ES-I3 (cell line): ENCODE measurements at regions not wholly inside any gene's neighbourhood (a gene's known extent, or its start where the extent isn't known, plus 50 kb on each side); places are given as distances from the start of the nearest gene placed in this dataset.

ENCODE experiments used
- H3K36me3 ChIP-seq: 2 replicates; pipeline ENCODE4 v1.6.1; 2013; ENCODE audit warnings: mild to moderate bottlenecking, low read length, control low read depth, moderate library complexity; ENCODE audit not compliant: insufficient read depth
- H3K4me1 ChIP-seq: 2 replicates; pipeline ENCODE4 v1.6.1; 2013; ENCODE audit warnings: mild to moderate bottlenecking, control low read depth, low read length; ENCODE audit not compliant: insufficient read depth
- H3K9ac ChIP-seq: 2 replicates; pipeline ENCODE4 v1.6.1; 2013; ENCODE audit warnings: low read depth, mild to moderate bottlenecking, low read length, moderate library complexity
- H3K9me3 ChIP-seq: 2 replicates; pipeline ENCODE4 v1.6.1; 2013; ENCODE audit warnings: mild to moderate bottlenecking, low read length, moderate library complexity; ENCODE audit not compliant: control insufficient read depth, insufficient read depth

DNA sequence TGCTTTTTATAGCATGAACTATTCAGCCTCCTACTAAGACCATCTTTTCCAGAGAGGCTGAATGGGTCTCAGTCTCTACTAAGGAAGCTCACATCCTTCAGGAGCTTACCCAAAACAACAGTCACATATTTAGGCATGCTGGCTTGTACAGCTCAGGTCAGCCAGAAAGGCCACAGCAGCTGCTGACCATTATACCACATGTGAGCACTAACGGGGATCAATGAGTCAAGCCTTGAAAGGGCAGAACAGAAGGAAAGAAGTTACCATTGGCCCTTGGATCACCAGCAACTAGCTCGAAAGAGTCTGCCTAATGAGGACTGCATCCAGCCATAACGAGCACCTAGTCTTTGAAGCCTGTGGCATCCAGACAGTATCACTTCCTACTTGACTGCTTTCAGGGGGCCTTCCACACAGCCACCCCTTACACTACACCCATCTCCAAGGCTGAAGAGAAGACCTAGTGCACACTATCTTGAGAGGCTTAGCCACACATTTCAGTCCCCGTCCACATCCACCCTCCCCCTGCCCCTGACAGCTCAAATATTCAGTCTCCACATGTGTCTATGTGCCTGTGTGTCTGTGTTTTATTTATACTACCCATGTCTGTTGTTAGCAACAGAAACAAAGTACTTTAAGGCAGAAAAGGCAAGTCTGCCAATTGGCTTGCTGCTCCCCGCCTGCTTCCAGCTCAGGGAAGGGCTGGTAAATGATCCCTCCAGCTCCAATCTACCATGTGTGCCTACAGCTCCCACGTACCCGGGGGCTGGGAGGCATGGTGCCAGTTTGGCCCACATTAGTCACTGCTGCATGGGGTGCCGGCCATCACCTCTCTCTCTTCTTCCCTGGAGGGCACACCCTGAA lies 95.5 kb downstream of the RPL27A start:
- Histone ChIP-seq H3K4me1 (no peaks in the 10 kb centered on the region), H3K9me3 (no peaks in the 10 kb centered on the region), H3K36me3 (no peaks in the 10 kb centered on the region; the same call in 1 of the 2 replicates), H3K9ac (no peak overlapping the region)

DNA sequence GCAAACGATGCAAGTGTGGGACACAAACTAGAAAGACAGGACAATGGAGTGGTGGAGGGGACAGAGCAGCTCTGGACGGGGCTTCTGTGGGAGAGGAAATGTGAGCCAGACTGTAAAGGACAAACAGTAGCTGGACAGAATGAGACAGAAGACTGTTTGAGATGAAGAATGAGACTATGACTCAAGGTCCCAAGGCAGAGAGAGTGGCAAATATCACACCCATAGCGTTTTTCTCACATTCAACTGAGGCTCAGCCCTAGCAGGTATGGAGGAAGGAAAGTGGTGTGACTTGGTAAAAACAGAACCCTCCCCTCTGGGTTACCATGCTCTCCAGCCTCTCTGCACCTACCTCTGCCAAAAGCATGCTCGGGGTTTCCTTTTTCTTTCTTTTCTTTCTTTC lies 96.5 kb downstream of the RPL27A start:
- Histone ChIP-seq H3K4me1 (no peaks in the 10 kb centered on the region), H3K9me3 (no peaks in the 10 kb centered on the region), H3K36me3 (no peaks in the 10 kb centered on the region; the same call in 1 of the 2 replicates), H3K9ac (no peak overlapping the region)

DNA sequence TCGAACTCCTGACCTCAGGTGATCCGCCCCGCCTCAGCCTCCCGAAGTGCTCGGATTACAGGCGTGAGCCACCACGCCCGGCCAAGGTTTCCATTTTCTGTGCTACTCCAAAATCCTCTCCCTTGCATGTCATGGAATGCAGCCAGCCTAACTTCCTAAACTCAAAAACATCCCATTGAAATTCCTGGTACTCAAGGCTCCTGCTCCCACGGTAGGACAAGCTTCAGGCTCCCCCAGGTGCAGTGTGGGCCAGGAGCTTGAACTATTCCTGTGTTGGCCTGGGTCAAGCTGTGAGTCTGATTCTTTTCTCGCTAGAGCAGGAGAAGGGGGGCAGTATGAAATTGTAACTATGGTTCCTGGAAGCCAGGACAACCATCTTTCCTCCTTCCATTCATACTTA lies 97.1 kb downstream of the RPL27A start:
- Histone ChIP-seq H3K9ac (no peak overlapping the region), H3K4me1 (no peaks in the 10 kb centered on the region)

DNA sequence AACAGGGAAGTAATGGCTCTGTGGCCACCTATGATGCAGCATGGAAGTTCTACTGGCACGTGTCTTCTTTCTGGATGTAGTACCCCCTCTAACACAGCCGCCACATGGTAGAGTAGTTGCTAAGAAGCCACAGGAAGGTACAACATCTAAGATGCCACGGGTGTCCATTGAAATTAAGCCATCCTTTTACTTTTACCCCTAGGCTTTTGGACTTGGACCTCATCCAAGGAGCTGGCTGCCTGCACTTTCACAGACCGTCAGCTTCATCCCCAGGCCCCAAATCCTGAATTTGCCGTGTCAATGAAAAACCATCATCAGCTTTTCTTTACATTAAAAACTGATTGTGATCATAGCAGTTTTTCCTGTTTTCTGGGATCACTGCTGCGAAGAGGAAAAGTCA lies 102.4 kb downstream of the RPL27A start:
- Histone ChIP-seq H3K4me1 (no peaks in the 10 kb centered on the region), H3K9ac (no peak overlapping the region)

More for the DNA sequence above, 97.1 kb downstream of the RPL27A start:
- no peaks in the 10 kb centered on the region; the same call in 1 of the 2 replicates for H3K36me3 ChIP-seq
- no peaks in the 10 kb centered on the region for H3K9me3 ChIP-seq

DNA sequence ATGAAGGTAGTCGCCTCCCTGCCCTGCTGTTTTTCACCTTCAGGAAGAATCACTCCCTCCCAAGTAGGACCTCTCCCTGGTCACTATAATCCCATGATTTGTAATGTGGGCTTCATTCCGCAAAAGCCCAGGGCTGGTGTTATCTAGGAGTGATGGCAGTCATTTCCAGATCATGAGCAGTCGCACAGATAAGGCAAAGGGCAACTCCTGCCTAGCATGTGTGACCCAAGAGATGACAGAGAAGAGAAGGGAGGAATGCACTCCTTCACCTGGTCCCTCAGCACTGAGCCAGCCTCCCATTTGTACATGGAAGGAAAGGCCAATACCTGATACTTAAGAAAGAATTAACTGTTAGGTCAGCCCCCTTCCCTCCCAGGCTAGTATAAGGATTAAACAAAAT lies 102.9 kb downstream of the RPL27A start:
- H3K9ac ChIP-seq, result no peak overlapping the region
- no peaks in the 10 kb centered on the region for H3K36me3 ChIP-seq
- H3K4me1 ChIP-seq, result no peaks in the 10 kb centered on the region
- no peaks in the 10 kb centered on the region for H3K9me3 ChIP-seq

More for the DNA sequence above, 102.4 kb downstream of the RPL27A start:
- H3K9me3 ChIP-seq, result no peaks in the 10 kb centered on the region
- H3K36me3 ChIP-seq, result no peaks in the 10 kb centered on the region

DNA sequence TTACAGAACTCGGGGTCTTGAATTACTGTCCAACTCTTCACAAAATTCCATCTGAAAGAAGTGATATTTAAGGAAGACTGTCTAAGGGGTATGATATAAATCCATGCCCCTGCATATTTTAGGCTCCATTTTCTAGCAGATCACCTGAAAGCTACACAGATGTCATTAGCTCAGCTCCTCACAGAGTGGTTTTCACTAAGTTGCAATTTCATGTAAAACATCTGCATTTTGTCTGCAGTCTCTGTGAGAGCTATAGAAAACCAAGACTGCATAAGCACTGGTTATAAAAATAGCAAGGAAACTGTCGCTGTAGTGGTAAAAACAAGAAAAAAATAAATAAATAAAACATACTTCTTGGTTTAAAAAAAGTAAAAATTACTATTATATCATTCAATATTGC lies 103.4 kb downstream of the RPL27A start:
- Histone ChIP-seq H3K9me3 (no peaks in the 10 kb centered on the region), H3K4me1 (no peaks in the 10 kb centered on the region), H3K9ac (no peak overlapping the region), H3K36me3 (no peaks in the 10 kb centered on the region)

DNA sequence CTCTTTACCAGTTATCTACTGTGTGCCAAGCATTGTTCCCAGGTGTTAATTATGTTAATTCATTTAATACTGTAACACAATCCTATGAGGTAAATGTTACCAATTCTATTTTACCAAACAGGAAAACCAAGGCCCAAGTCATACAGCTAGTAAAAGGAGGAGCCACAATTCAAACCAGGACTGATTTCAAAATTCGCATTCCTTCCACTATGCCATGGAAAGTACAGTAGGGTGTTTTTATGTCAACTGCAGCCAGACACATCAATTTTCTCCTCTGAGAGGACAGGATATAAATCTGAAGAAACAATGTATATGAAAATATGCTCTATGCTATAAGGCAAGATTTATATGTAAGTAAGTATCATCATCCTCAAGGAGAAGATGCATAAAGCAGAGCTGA lies 104.3 kb downstream of the RPL27A start:
- Histone ChIP-seq H3K4me1 (no peaks in the 10 kb centered on the region), H3K9ac (no peak overlapping the region), H3K36me3 (no peaks in the 10 kb centered on the region), H3K9me3 (no peaks in the 10 kb centered on the region)

DNA sequence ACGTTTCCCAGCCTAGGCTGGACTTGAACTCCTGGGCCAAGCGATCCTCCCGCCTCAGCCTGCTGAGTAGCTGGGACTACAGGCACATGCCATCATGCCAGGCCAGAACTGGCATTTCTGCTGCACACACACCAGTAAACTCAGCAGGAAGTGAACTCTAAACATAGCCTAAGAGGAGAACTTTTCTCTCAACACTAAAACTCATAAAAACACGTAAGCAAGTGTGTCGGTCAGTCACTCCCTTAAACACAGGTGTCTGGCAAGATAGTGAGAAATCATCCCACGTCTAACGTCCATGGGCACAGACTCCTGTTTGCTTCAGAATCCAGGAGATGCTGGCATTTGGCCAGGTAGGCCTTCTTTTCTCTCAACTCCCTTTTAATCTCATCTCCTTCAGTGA lies 104.8 kb downstream of the RPL27A start:
- Histone ChIP-seq H3K36me3 (no peaks in the 10 kb centered on the region), H3K9ac (no peak overlapping the region), H3K9me3 (no peaks in the 10 kb centered on the region), H3K4me1 (no peaks in the 10 kb centered on the region)

DNA sequence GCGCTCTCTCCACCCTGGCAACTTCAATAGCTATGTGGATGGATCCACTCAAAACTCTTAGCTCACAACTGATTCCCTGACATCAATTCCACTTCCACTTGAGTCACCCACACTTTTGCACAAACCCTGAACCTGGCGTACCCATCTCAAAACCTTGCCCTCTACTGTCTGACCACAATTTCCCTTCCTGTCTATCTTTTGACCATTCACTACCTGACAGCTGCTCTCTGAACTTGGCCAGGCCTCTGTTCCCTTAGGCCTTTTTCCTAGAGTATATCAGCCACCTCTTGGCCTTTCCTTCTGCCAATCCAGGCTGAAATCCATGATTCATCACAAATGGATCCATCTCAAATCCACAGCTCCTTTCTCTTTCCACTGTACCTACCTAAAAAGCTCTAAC lies 106.0 kb downstream of the RPL27A start:
- Histone ChIP-seq H3K9me3 (no peaks in the 10 kb centered on the region), H3K9ac (no peak overlapping the region), H3K36me3 (no peaks in the 10 kb centered on the region), H3K4me1 (no peaks in the 10 kb centered on the region)

DNA sequence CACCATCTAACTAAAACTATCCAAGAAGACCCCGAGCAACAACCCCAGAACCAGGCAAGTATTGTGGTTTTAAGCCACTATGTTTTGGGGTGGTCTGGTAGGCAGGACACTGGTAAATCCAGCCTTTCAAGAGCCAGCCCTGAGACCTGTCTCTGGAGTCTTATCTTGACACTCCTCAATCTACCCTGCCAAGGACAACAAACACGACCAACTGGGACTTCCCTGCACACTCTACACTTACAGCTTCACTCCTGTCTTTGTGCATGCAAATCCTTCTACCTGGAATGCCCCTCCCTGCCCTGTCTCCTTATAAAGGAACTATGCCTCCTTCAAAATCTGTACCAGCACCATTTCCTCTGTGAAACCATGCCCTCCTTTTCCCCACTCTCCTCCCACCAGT lies 107.3 kb downstream of the RPL27A start:
- no peak overlapping the region for H3K9ac ChIP-seq
- H3K36me3 ChIP-seq, result no peaks in the 10 kb centered on the region
- H3K9me3 ChIP-seq, result no peaks in the 10 kb centered on the region
- 0 out of 2 replicates have a peak, but pooled peaks cover 5% of the 10 kb centered on the region for H3K4me1 ChIP-seq

DNA sequence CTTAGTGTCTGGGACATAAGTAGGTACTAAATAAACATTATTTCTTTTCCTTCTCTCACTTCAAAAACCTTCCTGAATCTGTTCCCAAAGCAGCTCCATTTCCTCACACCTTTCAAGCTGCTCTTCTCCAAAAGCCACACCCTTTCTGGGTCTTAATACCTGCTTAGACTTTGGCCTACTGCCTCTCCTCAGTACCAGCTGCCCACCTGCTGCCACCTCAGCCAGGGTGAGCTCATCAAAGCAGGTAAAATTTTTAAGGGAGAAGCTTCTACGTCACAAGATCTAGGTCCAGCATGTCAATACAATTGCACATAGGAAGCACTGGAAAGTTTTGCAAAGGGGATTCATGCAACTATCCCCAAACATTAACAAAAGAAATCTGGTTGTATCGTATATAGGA lies 108.4 kb downstream of the RPL27A start:
- H3K36me3 ChIP-seq, result no peaks in the 10 kb centered on the region
- no peak overlapping the region for H3K9ac ChIP-seq
- 0 out of 2 replicates have a peak, but pooled peaks cover 5% of the 10 kb centered on the region for H3K4me1 ChIP-seq

DNA sequence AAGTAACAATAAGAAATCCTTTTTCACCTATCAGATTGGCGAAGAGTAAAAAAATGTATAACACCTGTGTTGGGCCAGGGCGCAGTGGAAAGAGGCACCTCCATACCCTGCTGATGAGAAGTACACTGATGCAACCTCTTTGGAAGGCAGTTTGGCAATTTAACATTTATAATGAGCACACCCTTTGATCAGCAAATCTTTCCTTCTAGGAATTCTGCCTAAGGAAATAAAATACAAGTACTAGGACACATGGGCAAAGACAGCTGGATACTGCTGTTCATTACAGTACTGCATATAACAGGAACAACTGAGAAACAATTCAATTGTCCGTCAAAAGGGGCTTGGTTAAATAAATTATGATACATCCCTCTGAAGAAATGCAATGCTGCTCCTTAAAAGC lies 110.1 kb downstream of the RPL27A start:
- Histone ChIP-seq H3K9ac (no peak overlapping the region), H3K9me3 (no peaks in the 10 kb centered on the region), H3K4me1 (0 out of 2 replicates have a peak, but pooled peaks cover 5% of the 10 kb centered on the region), H3K36me3 (no peaks in the 10 kb centered on the region)

More for the DNA sequence above, 108.4 kb downstream of the RPL27A start:
- H3K9me3 ChIP-seq, result no peaks in the 10 kb centered on the region

DNA sequence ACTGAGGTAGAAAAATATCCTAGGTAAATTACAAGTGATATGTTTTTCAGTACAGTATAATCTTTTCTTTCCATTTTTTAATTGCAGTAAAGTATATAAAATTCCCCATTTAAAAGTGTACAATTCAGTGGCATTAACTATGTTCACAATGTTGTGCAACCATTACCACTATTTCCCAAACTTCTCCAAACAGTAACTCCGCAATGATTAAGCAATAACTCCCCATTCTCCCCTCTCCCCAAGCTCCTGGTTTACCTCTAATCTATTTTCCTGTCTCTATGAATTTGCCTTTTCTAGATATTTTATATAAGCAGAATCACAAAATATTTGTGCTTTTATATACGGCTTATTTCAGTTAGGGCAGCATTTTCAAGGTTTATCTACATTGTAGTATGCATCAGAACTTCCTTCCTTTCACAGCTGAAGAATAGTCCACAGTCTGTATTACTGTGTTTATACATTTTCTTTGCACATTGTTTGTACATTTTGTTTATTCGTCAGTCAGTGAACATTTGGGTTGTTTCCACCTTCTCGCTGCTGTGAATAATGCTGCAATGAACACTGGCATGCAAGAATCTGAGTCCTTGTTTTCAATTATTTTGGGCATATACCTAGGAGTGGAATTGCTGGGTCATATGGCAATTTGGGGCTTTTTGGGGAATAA lies 110.7 kb downstream of the RPL27A start:
- Histone ChIP-seq H3K36me3 (no peaks in the 10 kb centered on the region), H3K4me1 (0 out of 2 replicates have a peak, but pooled peaks cover 5% of the 10 kb centered on the region), H3K9me3 (no peaks in the 10 kb centered on the region), H3K9ac (no peak overlapping the region)

DNA sequence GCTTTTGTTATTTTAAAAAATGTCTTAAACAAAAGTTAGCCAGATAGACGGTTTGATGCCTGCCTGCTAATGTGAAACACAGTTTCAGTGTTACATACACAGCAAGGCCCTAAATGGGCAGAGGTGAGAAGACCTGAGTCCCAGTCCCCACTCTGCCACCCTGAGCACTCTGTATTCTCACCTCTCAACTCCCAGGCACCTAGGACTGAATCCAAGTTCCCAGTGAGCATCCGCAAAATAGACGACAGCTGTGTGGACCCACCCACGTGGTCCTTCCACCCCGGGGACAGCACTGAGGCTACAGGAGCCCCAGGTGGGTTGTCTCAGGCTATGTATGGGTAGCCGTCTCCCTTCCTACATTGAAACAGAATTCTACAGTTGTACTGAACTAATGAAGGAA lies 111.5 kb downstream of the RPL27A start:
- Histone ChIP-seq H3K9me3 (no peaks in the 10 kb centered on the region), H3K4me1 (0 out of 2 replicates have a peak, but pooled peaks cover 5% of the 10 kb centered on the region), H3K9ac (no peak overlapping the region), H3K36me3 (no peaks in the 10 kb centered on the region)

DNA sequence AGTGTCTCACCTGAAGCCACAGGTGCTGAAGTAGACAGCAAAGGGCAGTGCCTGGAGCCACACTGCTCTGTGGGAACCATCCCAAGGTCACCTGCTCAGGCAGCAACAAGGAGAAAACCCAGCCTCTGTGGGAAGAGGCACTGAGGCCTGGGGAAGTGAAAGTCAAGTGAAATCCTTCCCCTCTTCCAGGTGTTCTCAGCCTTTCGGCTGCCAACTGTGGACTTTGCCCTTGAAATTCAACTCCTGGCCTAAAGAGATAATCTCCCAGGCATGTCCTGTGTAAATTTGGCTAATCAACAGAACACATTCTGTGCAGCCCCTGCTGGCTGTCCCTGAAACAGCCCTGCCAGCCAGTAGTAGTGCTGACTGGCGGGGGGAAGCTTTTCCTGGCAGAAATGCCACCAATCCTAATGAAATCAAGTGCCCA lies 112.1 kb downstream of the RPL27A start:
- no peak overlapping the region for H3K9ac ChIP-seq
- no peaks in the 10 kb centered on the region for H3K36me3 ChIP-seq
- 0 out of 2 replicates have a peak, but pooled peaks cover 5% of the 10 kb centered on the region for H3K4me1 ChIP-seq
- H3K9me3 ChIP-seq, result no peaks in the 10 kb centered on the region
